Lung microvascular endothelial cell (primary cell): ENCODE measurements at regions not wholly inside any gene's neighbourhood (a gene's known extent, or its start where the extent isn't known, plus 50 kb on each side); places are given as distances from the start of the nearest gene placed in this dataset.

ENCODE experiments used
- DNase-seq, 2 donors: peaks; one replicate each; pipeline versions ENCODE4 v3.0.0 to v3.0.0-alpha.2; 2010; ENCODE audit warnings: low read depth in 2 of 2

- DNase-seq, result no peak
These were observed 94.4 kb upstream of the GPC1 start for GRCh38 chr2:240341064-240341463.

GRCh38 chr2:240343548-240343947 lies 91.9 kb upstream of the GPC1 start:
- peak in 1 of 2 donors; percentile 26 for DNase-seq

GRCh38 chr2:240344904-240345303 lies 90.6 kb upstream of the GPC1 start:
- no peak for DNase-seq

DNA sequence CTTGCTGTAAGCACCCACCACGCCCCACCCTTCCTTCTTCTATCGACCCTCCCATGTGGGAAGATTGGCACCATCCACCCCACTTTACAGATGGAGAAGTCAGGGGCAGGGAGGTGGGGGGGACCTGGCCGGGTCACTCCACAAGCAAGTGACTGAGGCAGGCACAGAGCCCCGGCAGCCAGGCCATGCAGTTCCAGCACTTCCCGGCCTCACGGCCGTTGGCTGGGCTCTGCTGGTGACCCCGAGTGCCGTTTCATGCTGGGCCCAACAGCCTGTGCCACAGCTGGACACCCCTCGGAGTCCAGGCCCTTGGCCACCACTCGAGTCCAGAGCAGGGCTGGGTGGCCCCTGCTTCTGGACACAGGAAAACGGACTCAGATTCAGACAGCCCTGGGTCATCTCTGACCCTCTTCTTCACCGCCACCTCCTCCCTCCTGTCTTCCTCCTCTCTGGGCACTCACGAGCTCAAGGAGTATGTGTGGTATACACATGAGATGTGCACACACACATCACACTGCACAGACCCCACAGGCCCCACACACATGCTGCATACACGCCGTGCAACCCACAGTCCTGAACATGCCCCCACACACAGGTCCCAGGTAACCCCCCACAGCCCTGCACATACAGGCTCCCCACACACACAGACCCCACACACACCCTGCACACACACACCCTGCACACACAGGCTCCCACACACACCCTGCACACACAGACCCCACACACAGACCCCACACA lies 89.3 kb upstream of the GPC1 start:
- no peak for DNase-seq

GRCh38 chr2:240346753-240347372 lies 88.6 kb upstream of the GPC1 start:
- DNase-seq, result no peak

DNA sequence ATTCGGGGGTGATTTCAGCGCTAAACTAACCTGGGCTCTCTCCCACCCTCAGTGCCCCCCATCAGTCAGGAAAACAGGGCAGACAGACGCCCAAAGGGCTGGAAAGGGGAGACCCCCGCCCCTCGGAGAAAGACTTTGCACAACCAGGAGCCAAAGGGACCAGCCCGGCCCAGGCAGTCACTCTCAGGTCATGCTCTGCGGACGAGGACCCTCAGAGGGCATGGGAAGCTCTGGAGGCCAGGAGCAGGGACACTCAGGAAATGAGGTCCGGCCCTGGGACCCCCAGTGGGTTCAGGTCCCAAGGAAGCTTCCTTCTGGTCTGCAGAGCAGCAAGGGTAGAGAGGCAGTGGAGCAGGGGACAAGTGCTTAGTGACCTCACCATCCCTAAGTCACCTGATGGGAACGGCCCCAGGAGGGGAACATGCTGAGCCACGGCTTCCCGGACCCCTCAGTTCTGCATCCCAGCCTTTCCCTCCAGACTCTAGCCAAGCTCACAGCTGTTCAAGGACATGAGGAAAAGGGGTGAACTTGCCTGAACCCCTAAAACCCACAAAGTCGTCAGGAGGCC lies 88.0 kb upstream of the GPC1 start:
- no peak for DNase-seq

GRCh38 chr2:240347949-240348500 lies 87.4 kb upstream of the GPC1 start:
- DNase-seq, result no peak

GRCh38 chr2:240348522-240348921 lies 86.9 kb upstream of the GPC1 start:
- peak in 1 of 2 donors; percentile 38 for DNase-seq

DNA sequence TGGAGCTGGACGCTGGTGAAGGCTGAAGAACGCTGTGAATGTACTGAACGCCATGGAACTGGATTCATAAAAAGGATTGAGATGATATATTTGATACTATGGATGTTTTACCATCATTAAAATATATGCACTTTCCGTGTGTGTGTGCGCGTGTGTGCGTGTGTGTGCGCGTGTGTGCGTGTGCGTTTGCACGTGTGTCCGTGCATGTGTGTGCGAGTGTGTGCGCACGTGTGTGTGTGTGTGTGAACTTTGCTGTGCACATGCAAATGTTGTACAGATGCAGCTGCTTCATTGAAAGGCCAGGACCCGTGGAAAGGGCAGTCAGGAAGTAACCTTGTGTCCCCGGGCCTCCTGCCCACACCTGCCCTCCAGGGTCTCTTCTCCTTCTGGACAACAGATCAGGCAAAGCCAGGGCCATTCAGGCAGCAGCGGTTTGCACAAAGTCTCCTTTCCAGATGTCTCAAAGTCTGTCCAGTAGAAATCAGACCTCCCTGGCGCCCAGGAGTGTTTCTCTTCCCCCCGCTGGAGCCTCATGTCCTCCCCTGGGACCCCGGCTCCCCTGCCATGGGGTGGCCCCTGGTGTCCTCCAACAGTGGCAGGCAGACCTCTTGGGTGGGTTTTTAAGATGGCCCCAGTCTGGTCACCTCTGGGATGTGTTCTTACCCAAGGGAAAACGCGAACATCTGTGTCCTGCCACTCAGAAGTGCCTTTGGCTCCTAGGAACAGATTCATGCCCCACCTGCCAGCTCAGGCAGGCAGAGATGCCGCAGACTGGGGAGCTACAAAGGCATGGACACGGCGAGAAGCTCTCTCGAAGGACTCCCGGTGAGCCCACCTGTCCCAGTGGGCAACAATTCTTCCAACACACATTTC lies 86.1 kb upstream of the GPC1 start:
- DNase-seq, result no peak

- no peak for DNase-seq
These were observed 85.5 kb upstream of the GPC1 start for GRCh38 chr2:240350006-240350355.

DNA sequence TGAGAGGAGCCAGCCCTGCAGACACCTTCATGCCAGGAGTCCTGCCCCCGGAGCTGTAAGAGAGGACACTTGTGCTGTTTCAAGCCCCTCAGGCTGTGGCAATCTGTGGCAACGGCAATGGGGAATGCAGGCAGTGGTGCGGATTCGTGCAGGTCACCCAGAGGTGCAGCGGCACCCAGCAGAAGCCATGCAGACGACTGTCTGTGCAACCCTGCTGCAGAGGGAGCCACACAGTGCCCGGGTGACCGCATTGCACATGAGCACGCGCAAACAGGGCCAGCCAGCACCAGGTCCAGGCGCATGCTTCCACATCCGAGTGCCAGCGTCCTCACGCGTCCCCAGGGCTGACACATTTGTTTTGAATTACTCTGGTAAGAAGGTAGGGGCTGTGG lies 84.8 kb upstream of the GPC1 start:
- no peak for DNase-seq

DNA sequence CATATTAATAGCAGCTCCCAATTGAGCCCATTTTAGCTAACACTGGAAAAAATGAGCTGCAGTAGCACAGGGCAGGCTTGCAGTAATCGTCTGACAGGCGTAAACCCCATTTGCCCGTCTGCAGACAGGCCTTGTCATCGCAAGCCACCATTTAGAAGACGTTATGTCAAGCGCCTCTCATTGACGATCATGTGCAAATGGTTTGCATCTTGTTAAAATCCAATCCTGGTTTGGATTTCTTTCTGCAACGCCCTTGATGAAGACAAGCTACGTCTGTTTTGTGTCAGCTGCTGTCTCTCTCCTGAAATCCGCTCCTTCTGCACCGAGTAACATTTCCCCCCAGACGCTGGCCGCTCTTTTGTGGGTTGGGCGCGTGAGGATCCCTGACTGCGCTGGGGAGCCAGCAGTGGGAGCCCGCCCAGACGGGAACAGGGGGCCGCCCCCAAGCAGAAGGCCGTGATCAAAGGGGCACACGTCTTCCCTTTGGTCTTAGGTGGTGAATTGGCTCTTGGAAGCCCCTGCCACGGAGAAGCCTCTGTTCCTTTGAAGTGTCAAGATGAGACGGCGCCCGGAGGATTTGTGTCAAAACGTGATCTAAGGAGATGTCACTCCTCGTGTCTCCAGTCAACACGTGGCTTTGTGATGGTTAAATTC lies 84.2 kb upstream of the GPC1 start:
- no peak for DNase-seq

DNA sequence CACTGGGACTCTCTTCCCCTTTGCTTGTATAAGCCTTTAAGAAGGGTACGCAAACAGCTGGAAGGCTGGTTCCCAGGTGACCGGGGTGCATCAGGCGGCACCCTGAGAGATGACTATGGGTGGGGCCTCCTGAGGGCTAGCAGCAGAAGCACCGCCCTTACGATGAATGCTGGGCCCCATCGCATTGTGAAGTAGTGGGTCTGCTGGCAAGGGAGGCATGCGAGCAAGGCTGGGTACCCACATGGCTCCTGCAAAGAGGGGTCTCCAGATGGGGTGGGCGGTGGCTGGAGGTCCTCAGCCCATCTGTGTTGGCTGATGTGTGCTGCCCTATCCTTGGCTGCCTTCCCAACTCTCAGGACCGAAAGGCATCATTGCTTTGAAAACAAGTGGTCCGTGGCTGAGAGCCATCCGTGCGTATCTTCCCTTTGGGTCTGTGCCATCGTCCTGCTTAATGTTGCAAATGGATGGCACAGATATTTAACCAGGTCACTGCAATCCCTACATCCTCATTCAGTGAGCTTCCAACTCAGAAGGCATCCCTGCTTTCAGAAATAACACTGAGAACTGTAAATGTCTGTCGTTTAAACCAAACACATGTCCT lies 83.5 kb upstream of the GPC1 start:
- DNase-seq, result no peak

DNA sequence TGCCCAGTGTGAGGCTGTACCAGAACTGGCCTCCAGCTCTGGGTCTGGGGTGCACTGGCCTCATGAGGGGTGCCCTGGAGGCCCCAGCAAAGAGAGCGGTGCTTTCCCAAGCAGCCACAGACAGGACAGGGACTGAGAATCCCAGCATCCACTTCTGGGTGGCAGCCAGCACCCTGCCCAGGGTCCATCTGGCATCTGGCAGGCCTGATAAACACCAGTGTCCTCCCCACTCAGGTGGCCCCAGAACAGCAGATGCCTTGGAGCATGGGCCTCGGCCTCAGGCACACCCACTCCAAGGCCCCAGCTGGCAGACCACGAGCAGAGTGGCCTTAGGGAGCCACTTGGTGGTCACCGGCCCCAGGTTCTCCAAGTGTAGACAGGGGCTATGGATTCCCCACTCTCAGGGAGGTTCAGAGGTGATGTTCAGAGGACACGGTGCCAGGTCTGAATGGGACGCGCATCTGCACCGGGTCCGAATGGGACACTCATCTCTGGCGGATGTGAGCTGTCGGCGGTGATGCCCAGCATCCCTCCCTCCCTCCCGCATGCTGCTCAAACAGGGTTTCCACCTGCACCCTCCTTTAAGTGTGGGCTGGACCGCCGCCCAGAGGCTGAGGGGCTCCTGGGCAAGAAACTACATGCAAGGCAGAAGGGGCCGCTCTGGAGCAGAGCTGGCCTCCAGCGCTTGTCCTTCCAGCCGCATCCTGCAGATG lies 82.2 kb upstream of the GPC1 start:
- no peak for DNase-seq

DNA sequence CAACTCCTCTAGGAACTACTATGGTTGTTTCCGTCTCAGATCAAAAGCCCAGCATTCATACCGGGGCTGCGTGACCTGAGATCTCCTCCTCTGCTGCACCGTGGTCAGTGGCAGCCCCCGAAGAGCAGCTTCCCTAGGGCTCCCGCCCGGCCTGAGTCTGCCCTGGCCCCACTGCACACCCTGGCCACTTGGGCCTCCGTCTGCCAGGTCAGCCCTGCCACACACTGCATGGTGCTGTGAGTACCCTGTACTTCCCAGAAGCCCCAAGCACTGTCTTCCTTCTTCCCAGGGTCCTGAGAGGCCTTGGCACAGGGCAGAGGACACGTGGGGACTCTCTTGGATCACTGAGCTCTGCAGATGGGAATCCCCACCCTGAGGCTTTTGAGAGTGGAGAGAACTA lies 81.5 kb upstream of the GPC1 start:
- DNase-seq, result no peak

DNA sequence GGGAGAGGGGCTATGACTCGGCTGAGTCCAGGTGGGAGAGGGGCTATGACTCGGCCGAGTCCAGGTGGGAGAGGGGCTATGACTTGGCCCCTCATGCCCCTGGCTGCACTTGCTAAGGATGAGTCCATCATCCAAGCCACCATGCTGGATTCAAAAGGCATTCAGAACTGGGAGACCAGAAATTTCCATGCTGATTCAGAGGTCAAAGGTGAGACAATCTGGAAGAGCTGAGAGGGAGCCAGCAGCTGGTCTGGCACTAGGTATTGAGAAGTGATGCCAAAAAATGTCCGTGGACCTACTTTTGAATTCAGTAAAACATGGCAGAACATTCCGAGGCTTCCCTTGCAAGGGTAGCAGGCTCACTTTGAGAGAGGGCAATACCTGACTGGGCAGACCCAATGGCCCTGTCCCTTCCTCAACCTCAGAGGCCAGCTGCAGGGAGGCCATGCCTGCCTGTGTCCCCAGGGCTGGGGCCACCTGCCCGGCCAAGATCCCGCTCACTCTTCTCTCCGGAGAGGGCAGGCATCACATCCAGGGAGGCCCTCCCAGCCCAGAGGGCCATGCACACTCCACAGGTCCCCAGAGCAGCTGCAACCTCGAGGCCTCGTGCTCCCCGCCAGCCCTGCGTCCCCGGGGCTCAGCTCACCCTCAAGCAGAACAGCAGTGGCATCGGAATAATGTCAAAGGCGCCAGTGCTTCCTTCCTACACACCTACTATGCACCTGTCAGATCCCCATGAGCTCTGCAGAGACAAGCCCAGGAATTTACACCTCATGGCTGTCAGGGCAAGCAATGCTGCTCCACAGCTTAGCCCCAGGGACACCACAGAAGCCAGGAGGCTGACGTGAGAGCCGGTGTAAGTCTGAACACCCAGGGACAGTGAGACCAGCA lies 80.2 kb upstream of the GPC1 start:
- DNase-seq, result peak; percentile 26 to 71

- DNase-seq, result no peak
These were observed 79.5 kb upstream of the GPC1 start for GRCh38 chr2:240355962-240356361.

DNA sequence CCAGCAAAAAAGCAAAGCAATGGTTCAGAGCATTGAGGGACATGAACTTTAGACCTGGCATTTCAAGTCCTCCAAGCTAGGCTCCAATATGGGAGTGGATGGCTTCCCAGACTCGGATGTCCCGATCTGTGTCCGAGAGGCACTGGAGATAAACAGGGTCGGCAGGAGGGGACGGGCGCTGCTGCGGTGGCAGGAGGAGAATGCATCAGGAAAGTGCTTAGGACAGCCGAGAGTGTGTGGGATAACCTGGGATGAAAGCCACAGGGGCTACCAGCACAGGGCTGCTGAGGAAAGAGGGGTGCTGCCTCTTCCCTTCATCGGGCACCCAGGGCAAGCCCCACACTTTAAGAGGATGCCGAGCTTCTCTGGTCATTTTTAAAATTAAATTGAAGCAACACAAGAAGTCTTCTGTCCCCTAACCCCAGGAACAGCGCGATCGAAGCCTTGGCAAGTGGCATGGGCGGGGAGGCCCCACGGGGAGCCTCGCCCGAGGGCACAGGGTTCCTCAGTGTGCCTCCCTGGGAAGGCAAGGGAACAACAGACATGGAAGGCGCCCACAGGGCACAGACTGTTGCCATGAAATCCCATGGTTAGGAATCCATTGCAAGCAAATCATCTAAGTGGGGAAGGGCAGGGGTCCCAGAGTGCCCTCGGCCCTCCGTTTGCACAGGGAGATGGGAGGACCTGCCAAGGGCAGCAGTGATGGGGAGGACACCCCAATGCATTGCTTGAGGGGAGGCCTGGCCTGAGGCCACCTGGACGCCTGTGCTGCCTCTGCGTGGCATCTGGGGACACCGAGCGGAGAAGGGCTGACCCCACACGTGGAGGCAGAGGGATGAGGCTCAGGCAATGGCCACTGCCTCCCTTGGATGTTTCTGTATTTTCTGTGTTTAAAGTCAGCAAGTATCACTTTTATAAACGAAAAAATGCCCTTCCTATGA lies 78.5 kb upstream of the GPC1 start:
- no peak for DNase-seq
